Middle frontal gyrus (tissue), 1 donor: ENCODE measurements at regions not wholly inside any gene's neighbourhood (a gene's known extent, or its start where the extent isn't known, plus 50 kb on each side); places are given as distances from the start of the nearest gene placed in this dataset.

Experiments used
- DNase-seq: peaks from one replicate; pipeline ENCODE4 v3.0.0-alpha.2; 2015; ENCODE audit warnings: low spot score; ENCODE audit errors: extremely low spot score

GRCh38 chr6:165229216-165229615 is 80.2 kb downstream of the C6orf118 start:
- DNase-seq, result no peak

DNA sequence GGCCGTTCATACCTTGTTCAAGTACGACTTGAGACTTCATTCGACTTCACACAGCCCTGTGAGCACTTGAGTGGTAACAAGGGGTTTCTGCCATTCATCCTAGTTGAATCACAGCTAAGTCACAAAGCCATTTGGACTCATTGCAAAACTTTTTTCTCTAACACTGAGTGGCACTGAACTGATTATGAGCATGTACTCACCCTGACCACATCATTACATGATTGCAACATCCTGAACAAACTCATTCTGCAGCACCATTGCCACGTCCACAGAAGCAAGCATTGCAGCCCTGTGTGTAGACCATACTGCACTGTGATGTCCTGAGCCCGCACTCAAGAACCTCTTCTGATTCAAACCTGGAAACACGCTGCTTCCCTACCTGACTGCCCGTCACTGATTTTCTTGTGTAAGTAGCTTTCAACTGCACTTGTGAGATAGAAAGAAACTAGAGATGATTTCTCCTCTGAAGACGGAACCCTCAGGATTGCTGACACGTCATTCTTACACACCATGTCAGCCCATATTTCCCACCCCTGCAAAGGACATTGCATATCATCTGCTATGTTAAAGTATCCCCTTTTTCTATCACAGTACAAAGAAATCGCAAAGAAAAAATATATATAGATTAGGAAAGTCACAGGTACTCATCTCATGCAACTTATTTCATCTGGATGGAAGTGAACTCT is 81.6 kb downstream of the C6orf118 start:
- no peak for DNase-seq

DNA sequence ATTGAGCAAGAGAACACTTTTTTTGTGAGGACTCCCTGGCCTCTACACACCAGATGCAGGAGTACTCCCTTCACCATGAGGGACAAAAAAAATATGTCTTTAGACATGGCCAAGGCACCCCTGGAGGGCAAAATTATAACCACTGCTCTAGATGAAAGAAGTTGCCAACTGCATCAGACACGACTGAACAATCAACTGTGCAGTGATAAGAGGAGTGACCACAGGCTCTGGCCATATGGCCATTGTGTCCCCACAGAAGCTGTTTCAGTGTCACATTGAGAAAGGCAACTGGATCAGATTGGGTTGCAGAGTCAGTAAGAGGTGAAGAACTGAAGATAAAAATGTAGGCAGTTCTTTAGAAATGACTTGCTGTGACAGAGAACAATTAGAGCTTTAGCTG is 85.7 kb downstream of the C6orf118 start:
- DNase-seq, result no peak

DNA sequence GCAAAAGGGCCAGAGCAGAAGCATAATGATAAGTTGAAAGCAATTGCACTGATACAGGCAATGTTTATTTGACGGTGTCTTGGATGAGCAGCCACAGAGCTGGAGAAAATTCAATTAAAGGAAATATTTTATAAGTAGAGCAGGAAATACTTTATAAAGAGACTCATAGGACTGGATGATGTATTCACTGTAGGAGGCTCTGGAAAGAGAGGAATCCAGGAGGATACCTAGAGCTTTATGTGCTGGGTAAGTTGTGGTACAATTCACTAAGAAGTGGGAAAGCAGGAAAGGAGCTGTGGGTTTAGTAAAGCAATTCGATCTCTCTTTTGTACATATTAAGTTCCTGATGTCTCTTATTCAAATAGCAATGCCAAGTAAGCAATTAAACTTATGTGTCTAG is 86.3 kb downstream of the C6orf118 start:
- DNase-seq, result no peak

DNA sequence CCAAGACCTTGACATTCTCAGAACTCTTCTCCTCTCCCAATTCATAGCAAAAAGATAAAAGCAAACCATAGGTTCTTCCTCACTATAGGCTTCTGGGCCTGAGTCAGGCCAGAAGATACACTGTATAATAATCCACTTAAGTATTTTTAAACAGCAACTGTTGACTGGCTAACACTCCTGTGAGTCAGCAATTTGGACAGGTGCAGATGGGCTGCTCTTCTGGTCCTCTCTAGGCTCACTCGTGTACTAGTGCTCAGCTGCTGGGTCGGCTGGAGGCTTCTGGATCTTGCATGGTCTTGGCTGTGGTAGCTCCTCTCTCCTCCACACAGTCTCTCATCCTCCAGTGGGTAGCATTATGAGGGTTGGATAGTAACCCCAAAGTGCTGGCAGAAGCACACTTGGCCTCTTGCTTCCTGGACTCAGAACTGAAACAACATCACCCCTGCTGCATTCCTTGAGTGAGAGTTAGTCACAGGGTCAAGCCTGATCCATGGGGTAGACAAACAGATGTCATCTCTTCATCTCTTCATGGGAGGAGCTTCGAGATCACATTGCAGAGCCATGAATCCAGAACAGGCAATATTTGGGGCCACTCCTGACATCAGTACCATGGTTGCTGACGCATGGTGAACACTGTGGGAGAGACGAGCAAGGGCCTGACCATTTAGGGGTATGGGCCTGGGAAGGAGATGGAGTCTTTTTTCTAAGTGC is 86.9 kb downstream of the C6orf118 start:
- DNase-seq, result no peak

DNA sequence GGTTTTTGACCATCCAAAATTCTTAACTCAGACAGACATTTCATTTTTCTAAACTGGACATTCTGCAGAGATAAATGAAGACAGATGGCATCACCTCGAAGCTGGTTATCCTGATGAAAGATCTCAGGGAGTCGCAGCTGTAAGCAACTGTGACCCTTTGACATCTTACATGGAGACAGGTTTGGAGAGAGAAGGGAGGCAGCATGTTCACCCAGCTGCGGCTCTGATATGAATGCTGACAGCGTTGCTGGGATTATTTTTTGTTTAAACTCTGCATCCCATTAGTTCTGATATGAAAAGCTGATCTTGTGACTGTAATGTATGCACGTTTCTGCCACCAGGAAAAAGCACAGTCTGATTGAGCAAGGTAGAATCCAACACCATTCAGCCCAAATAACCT is 89.4 kb downstream of the C6orf118 start:
- no peak for DNase-seq

- DNase-seq, result no peak
Measured at GRCh38 chr6:165219629-165220028, 89.8 kb downstream of the C6orf118 start.

GRCh38 chr6:165218829-165219228 is 90.6 kb downstream of the C6orf118 start:
- no peak for DNase-seq

DNA sequence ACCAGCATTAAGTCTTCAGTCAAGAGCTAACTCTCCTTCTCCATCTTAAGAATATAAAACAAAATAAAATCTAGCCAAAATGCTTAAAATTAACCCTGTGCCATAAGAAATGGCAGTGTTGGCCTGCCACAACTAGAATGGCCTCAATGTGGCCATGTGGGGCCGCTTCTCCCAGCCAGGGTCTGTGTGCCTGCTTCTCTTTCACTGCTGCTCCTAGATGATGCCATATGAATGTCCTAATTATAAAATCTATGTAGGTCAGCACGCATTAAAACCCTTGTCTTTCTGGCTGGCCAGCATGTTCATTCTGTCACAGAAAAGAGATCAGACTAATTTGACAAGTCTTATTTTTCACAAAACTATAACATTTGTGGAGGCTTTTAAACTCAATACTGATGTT is 102.6 kb downstream of the C6orf118 start:
- no peak for DNase-seq

DNA sequence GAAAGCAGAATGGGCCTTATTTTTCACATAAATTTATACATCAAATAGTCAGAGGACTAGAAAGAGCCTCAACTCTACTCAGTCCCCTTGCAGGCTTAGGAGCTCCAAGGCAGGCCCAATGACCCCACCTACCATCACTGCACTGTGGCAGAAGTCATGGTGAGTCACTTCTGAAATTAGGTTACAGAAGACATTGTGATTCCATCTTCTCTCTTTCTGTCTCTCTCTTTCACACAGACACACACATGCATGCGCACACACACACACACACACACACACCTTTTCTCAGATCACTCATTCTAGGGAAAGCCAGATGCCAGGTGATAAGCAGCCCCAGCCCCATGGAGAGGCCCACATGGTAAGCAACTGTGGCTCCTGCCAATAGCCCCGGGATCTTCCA is 103.8 kb downstream of the C6orf118 start:
- no peak for DNase-seq

DNA sequence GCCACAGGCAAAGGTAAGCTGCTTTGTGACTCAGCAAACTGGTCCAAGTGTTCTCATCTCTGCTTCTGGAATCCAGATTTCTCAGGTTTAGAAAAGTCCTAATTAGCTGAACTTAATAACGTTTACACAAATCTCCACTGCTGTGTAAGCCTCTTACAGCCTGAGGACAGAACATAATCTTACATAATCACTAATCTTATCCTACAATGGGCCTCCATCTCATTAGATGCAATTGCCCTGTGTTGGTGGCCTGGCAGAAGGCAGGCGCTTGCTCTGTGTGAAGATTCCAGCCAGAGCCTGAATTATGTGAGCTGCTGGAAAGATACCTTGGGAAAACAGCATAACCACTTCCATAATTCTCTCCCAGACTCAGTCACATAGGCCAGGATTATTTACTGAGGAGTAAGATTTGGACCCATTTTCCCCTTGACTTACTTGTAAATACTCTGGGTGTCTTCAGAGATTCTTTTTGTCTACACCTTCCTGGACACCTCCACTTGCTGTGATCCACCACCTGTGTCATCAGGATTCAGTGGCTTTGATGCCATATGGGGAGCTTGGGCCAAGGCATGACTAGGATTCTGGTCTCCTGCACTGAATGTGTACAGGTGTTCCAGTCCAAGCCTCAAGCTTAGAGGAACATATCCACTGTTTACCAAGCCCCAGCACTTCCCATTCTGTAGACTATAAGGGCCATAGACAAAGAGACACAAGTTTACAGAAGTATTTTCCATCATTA is 104.4 kb downstream of the C6orf118 start:
- no peak for DNase-seq

GRCh38 chr6:165200178-165200577 is 109.2 kb downstream of the C6orf118 start:
- no peak for DNase-seq

- DNase-seq, result no peak
Measured at GRCh38 chr6:165191461-165191860, 117.9 kb downstream of the C6orf118 start.

GRCh38 chr6:165186441-165187205 is 122.8 kb downstream of the C6orf118 start:
- DNase-seq, result no peak

- no peak for DNase-seq
Measured at GRCh38 chr6:165186041-165186440, 123.4 kb downstream of the C6orf118 start.

GRCh38 chr6:165184192-165184979 is 125.0 kb downstream of the C6orf118 start:
- DNase-seq, result peak; percentile 40

GRCh38 chr6:165183496-165184140 is 125.8 kb downstream of the C6orf118 start:
- no peak for DNase-seq

DNA sequence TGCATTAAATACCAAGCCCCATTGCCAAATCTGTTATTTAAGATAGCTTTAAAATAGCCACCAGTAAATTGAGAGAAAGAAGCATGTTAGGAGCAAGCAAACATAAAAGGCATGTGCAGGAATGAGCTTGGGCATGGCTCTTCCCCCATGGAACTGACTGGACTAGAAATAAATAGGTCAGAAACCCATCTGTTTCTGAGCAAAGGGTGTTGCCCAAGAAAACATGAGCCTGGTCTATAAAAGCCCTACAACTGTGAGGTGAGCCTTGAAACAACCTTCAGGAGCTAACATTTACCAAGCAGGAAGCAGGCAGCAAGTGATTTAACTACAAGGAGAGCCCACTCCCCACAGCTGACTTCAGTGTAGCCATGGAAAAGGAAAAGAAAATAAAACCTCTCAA is 126.3 kb downstream of the C6orf118 start:
- DNase-seq, result no peak

DNA sequence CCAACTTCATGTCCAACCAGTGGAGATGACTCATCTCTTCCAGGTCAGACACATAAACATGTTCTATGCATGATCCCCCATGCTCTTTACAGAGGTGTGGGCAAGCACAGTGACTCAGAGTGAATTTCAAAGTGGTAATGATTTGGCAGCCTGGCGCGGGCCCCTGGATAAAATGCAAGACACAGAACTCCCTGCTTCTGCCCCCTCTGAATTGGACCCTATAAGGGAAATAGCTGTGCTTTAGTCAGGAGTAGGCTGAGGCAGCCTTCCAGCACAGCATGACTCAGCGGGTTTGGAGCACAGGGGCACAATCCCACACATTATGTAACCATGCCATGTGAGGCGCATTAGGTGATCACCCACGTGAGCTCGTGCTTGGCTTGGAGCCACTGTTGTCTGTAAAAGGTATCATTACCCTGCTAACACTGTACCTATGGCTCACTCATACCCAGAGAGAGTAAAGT is 127.4 kb downstream of the C6orf118 start:
- no peak for DNase-seq

DNA sequence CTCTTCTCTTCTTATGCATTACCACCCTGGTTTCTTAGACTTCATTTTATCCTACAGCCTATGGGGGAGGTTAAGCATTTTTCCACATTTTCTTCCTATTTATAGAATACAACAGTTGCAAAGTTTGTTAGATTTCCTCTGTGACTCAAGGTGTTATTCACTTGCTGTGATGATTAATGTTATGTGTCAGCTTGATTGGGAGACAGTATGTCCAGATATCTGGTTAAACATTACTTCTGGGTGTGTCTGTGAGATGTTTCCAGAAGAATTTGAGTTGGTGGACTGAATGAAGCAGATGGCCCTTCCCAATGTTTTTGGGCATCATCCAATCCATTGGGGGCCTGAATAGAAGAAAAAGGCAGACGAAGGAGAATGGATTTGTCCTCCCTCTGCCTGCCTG is 131.3 kb downstream of the C6orf118 start:
- DNase-seq, result no peak
